RCC 7860 (cell line): ENCODE measurements at regions not wholly inside any gene's neighbourhood (a gene's known extent, or its start where the extent isn't known, plus 50 kb on each side); places are given as distances from the start of the nearest gene placed in this dataset.
A peak's percentile ranks its signal among the peaks of the same experiment; 100 is the strongest.

Experiments
- DNase-seq: peaks from one replicate; pipeline ENCODE4 v3.0.0-alpha.2; 2015; ENCODE audit warnings: low spot score
- FAIRE-seq: peaks from 2 replicates; lab custom pipeline; 2012; peaks lifted over from hg19 to GRCh38; lab: Jason Lieb, UNC

GRCh38 chr12:46131732-46132469 is 136.9 kb downstream of the SLC38A1 start:
- DNase-seq (no peak), FAIRE-seq (no peak)

GRCh38 chr12:46127656-46128055 is 137.3 kb upstream of the SCAF11 start:
- DNase-seq, result no peak
- no peak for FAIRE-seq

GRCh38 chr12:46126050-46126727 is 135.8 kb upstream of the SCAF11 start:
- DNase-seq (no peak), FAIRE-seq (no peak)

- FAIRE-seq (peak; percentile 48), DNase-seq (peak; percentile 57)
These were observed 134.7 kb upstream of the SCAF11 start for GRCh38 chr12:46124848-46125619.

- DNase-seq (no peak), FAIRE-seq (no peak)
These were observed 133.9 kb upstream of the SCAF11 start for GRCh38 chr12:46124132-46124847.

- DNase-seq (no peak), FAIRE-seq (no peak)
These were observed 122.0 kb upstream of the SCAF11 start for GRCh38 chr12:46112364-46112763.

- DNase-seq (no peak), FAIRE-seq (no peak)
These were observed 121.3 kb upstream of the SCAF11 start for GRCh38 chr12:46111715-46112114.

GRCh38 chr12:46110928-46111699 is 120.7 kb upstream of the SCAF11 start:
- no peak for FAIRE-seq
- no peak for DNase-seq

- FAIRE-seq, result no peak
- no peak for DNase-seq
These were observed 119.8 kb upstream of the SCAF11 start for GRCh38 chr12:46110223-46110611.

- no peak for DNase-seq
- FAIRE-seq, result no peak
These were observed 119.2 kb upstream of the SCAF11 start for GRCh38 chr12:46109343-46110222.

GRCh38 chr12:46108721-46109120 is 118.3 kb upstream of the SCAF11 start:
- FAIRE-seq, result no peak
- no peak for DNase-seq

- no peak for DNase-seq
- FAIRE-seq, result no peak
These were observed 117.2 kb upstream of the SCAF11 start for GRCh38 chr12:46107591-46107990.

- DNase-seq (no peak), FAIRE-seq (no peak)
These were observed 115.4 kb upstream of the SCAF11 start for GRCh38 chr12:46105735-46106134.

- FAIRE-seq (no peak), DNase-seq (no peak)
These were observed 113.4 kb upstream of the SCAF11 start for GRCh38 chr12:46103559-46104383.

GRCh38 chr12:46101485-46101869 is 111.1 kb upstream of the SCAF11 start:
- DNase-seq (peak; percentile 79), FAIRE-seq (peak; percentile 87)

GRCh38 chr12:46100551-46101484 is 110.4 kb upstream of the SCAF11 start:
- FAIRE-seq (no peak), DNase-seq (peak; percentile 88)

GRCh38 chr12:46089414-46090162 is 99.2 kb upstream of the SCAF11 start:
- FAIRE-seq (no peak), DNase-seq (no peak)
